ENCODE measurements at regions not wholly inside any gene's neighbourhood (a gene's known extent, or its start where the extent isn't known, plus 50 kb on each side); places are given as distances from the start of the nearest gene placed in this dataset.

- Mint-ChIP-seq H3K4me3 (no peak overlapping the region), H3K4me1 (no peaks in the 10 kb centered on the region), H3K27ac (no peak overlapping the region), H3K36me3 (peaks cover 2 to 3% of the 10 kb centered on the region in 2 donors), H3K27me3 (peaks cover 13 to 23% of the 10 kb centered on the region in 2 donors), H3K9me3 (peaks cover 8 to 9% of the 10 kb centered on the region in 2 donors)
- no peak for ATAC-seq (replicated peaks)
- DNase-seq = no peak
Measured at GRCh38 chr1:87249803-87250202, 78.9 kb upstream of the LMO4 start.

- peaks cover 2 to 3% of the 10 kb centered on the region in 2 donors for H3K36me3 Mint-ChIP-seq
Measured at GRCh38 chr1:87250336-87250735, 78.3 kb upstream of the LMO4 start.

GRCh38 chr1:87252406-87252805, 76.3 kb upstream of the LMO4 start:
- H3K4me1 Mint-ChIP-seq = no peaks in the 10 kb centered on the region
- no peak for ATAC-seq (replicated peaks)
- H3K27me3 Mint-ChIP-seq = peaks cover 12 to 22% of the 10 kb centered on the region in 2 donors
- H3K27ac Mint-ChIP-seq = no peak overlapping the region
- no peak for DNase-seq
- H3K9me3 Mint-ChIP-seq = peaks cover 8 to 9% of the 10 kb centered on the region in 2 donors
- no peak overlapping the region for H3K4me3 Mint-ChIP-seq
- peaks cover 2 to 3% of the 10 kb centered on the region in 2 donors for H3K36me3 Mint-ChIP-seq

More at GRCh38 chr1:87250336-87250735, 78.3 kb upstream of the LMO4 start:
- ATAC-seq (replicated peaks) (no peak), DNase-seq (no peak)
- Mint-ChIP-seq H3K4me1 (no peaks in the 10 kb centered on the region), H3K9me3 (peaks cover 8 to 9% of the 10 kb centered on the region in 2 donors), H3K27ac (no peak overlapping the region), H3K4me3 (no peak overlapping the region), H3K27me3 (peaks cover 13 to 24% of the 10 kb centered on the region in 2 donors)

GRCh38 chr1:87262688-87263087, 66.0 kb upstream of the LMO4 start:
- no peaks in the 10 kb centered on the region for H3K36me3 Mint-ChIP-seq
- H3K4me1 Mint-ChIP-seq = no peaks in the 10 kb centered on the region
- no peak overlapping the region for H3K4me3 Mint-ChIP-seq
- DNase-seq (no peak), ATAC-seq (replicated peaks) (no peak)
- H3K27ac Mint-ChIP-seq = no peak overlapping the region
- H3K27me3 Mint-ChIP-seq = peaks cover 8 to 11% of the 10 kb centered on the region in 2 donors
- H3K9me3 Mint-ChIP-seq = peaks cover 0 to 2% of the 10 kb centered on the region in 2 donors

GRCh38 chr1:87263281-87263680, 65.4 kb upstream of the LMO4 start:
- Mint-ChIP-seq H3K36me3 (no peaks in the 10 kb centered on the region), H3K4me3 (no peak overlapping the region), H3K27ac (no peak overlapping the region), H3K4me1 (no peaks in the 10 kb centered on the region), H3K27me3 (peaks cover 8 to 11% of the 10 kb centered on the region in 2 donors), H3K9me3 (peaks cover 0 to 2% of the 10 kb centered on the region in 2 donors)
- ATAC-seq (replicated peaks) (no peak), DNase-seq (no peak)

GRCh38 chr1:87263785-87264184, 64.9 kb upstream of the LMO4 start:
- Mint-ChIP-seq H3K4me3 (no peak overlapping the region), H3K9me3 (peaks cover 0 to 2% of the 10 kb centered on the region in 2 donors), H3K27ac (no peak overlapping the region), H3K36me3 (no peaks in the 10 kb centered on the region), H3K27me3 (peaks cover 6 to 11% of the 10 kb centered on the region in 2 donors), H3K4me1 (no peaks in the 10 kb centered on the region)
- DNase-seq (no peak), ATAC-seq (replicated peaks) (no peak)

GRCh38 chr1:87264976-87265375, 63.7 kb upstream of the LMO4 start:
- Mint-ChIP-seq H3K9me3 (no peaks in the 10 kb centered on the region), H3K4me1 (no peaks in the 10 kb centered on the region)

GRCh38 chr1:87265786-87266185, 62.9 kb upstream of the LMO4 start:
- H3K36me3 Mint-ChIP-seq = no peaks in the 10 kb centered on the region
- no peaks in the 10 kb centered on the region for H3K9me3 Mint-ChIP-seq
- no peak overlapping the region for H3K4me3 Mint-ChIP-seq
- H3K27ac Mint-ChIP-seq = no peak overlapping the region
- peaks cover 11 to 12% of the 10 kb centered on the region in 2 donors for H3K27me3 Mint-ChIP-seq
- DNase-seq (no peak), ATAC-seq (replicated peaks) (no peak)
- H3K4me1 Mint-ChIP-seq = no peaks in the 10 kb centered on the region

More at GRCh38 chr1:87264976-87265375, 63.7 kb upstream of the LMO4 start:
- H3K27me3 Mint-ChIP-seq = peaks cover 6 to 11% of the 10 kb centered on the region in 2 donors
- DNase-seq (no peak), ATAC-seq (replicated peaks) (no peak)
- H3K27ac Mint-ChIP-seq = no peak overlapping the region
- no peak overlapping the region for H3K4me3 Mint-ChIP-seq
- no peaks in the 10 kb centered on the region for H3K36me3 Mint-ChIP-seq

- H3K27me3 Mint-ChIP-seq = peaks cover 11 to 12% of the 10 kb centered on the region in 2 donors
- H3K4me3 Mint-ChIP-seq = no peak overlapping the region
- H3K36me3 Mint-ChIP-seq = no peaks in the 10 kb centered on the region
- ATAC-seq (replicated peaks) (no peak), DNase-seq (no peak)
- no peak overlapping the region for H3K27ac Mint-ChIP-seq
- no peaks in the 10 kb centered on the region for H3K4me1 Mint-ChIP-seq
- H3K9me3 Mint-ChIP-seq = no peaks in the 10 kb centered on the region
Measured at GRCh38 chr1:87268111-87268510, 60.6 kb upstream of the LMO4 start.

GRCh38 chr1:87269921-87270320, 58.8 kb upstream of the LMO4 start:
- Mint-ChIP-seq H3K4me1 (no peaks in the 10 kb centered on the region), H3K27me3 (peaks cover 12 to 21% of the 10 kb centered on the region in 2 donors), H3K27ac (no peak overlapping the region), H3K9me3 (no peaks in the 10 kb centered on the region), H3K36me3 (no peaks in the 10 kb centered on the region), H3K4me3 (no peak overlapping the region)
- ATAC-seq (replicated peaks) (no peak), DNase-seq (no peak)

GRCh38 chr1:87273291-87273690, 55.4 kb upstream of the LMO4 start:
- Mint-ChIP-seq H3K36me3 (no peaks in the 10 kb centered on the region), H3K4me3 (no peak overlapping the region), H3K27ac (no peak overlapping the region), H3K9me3 (no peaks in the 10 kb centered on the region), H3K4me1 (no peaks in the 10 kb centered on the region), H3K27me3 (peaks cover 10 to 15% of the 10 kb centered on the region in 2 donors)
- ATAC-seq (replicated peaks) (no peak), DNase-seq (no peak)

- no peaks in the 10 kb centered on the region for H3K9me3 Mint-ChIP-seq
- no peak for ATAC-seq (replicated peaks)
- no peak for DNase-seq
- H3K27me3 Mint-ChIP-seq = peaks cover 15 to 16% of the 10 kb centered on the region in 2 donors
- no peak overlapping the region for H3K27ac Mint-ChIP-seq
- H3K4me3 Mint-ChIP-seq = no peak overlapping the region
- H3K4me1 Mint-ChIP-seq = no peaks in the 10 kb centered on the region
- no peaks in the 10 kb centered on the region for H3K36me3 Mint-ChIP-seq
Measured at GRCh38 chr1:87274851-87275250, 53.8 kb upstream of the LMO4 start.

- no peak overlapping the region for H3K4me3 Mint-ChIP-seq
- ATAC-seq (replicated peaks) (no peak), DNase-seq (no peak)
- peaks cover 9 to 17% of the 10 kb centered on the region in 2 donors for H3K27me3 Mint-ChIP-seq
- no peaks in the 10 kb centered on the region for H3K9me3 Mint-ChIP-seq
- H3K27ac Mint-ChIP-seq = no peak overlapping the region
- no peaks in the 10 kb centered on the region for H3K36me3 Mint-ChIP-seq
- no peaks in the 10 kb centered on the region for H3K4me1 Mint-ChIP-seq
Measured at GRCh38 chr1:87278825-87279535, 49.7 kb upstream of the LMO4 start.

Data from stimulated activated naive B cell treated with anti-CD40 and anti-IgM and Interleukin-4, amounts not matched to agents 10 μg/mL and 1 μg/mL and 100 μg/mL, for 72 hours (primary cell).